Ishikawa (cell line): ENCODE measurements at regions not wholly inside any gene's neighbourhood (a gene's known extent, or its start where the extent isn't known, plus 50 kb on each side); places are given as distances from the start of the nearest gene placed in this dataset.

Source experiments
- CEBPB ChIP-seq: IDR thresholded peaks from 2 replicates; pipeline ENCODE4 v1.6.1; 2012
- CREB1 ChIP-seq: IDR thresholded peaks from 2 replicates; pipeline ENCODE4 v1.6.1; 2012; ENCODE audit warnings: low read depth
- EGR1 ChIP-seq: IDR thresholded peaks from 2 replicates; pipeline ENCODE4 v1.6.1; 2012
- EP300 ChIP-seq: IDR thresholded peaks from 2 replicates; pipeline ENCODE4 v1.6.1; 2012; ENCODE audit warnings: borderline replicate concordance
- FOXM1 ChIP-seq: IDR thresholded peaks from 2 replicates; pipeline ENCODE4 v1.6.1; 2012; ENCODE audit warnings: low read depth, borderline replicate concordance
- NFIC ChIP-seq: IDR thresholded peaks from 2 replicates; pipeline ENCODE4 v1.6.1; 2012
- RAD21 ChIP-seq: IDR thresholded peaks from 2 replicates; pipeline ENCODE4 v1.6.1; 2012; ENCODE audit warnings: low read depth
- TAF1 ChIP-seq: IDR thresholded peaks from 2 replicates; pipeline ENCODE4 v1.6.1; 2012; ENCODE audit warnings: low read depth, mild to moderate bottlenecking
- TCF12 ChIP-seq: IDR thresholded peaks from 2 replicates; pipeline ENCODE4 v1.6.1; 2012; ENCODE audit warnings: low read depth
- TEAD4 ChIP-seq: IDR thresholded peaks from 2 replicates; pipeline ENCODE4 v1.6.1; 2012
- YY1 ChIP-seq: IDR thresholded peaks from 2 replicates; pipeline ENCODE4 v1.6.1; 2012; ENCODE audit warnings: low read depth
- ZBTB7A ChIP-seq: IDR thresholded peaks from 2 replicates; pipeline ENCODE4 v1.6.1; 2012; ENCODE audit warnings: low read depth
- TF ChIP-seq, protein P1 (sequence below): IDR thresholded peaks from 2 replicates; pipeline ENCODE4 v1.6.1; 2012
- TF ChIP-seq, protein P2 (sequence below): IDR thresholded peaks from 2 replicates; pipeline ENCODE4 v1.6.1; 2012
- TF ChIP-seq, protein P3 (sequence below): IDR thresholded peaks from 2 replicates; pipeline ENCODE4 v1.6.1; 2012; ENCODE audit warnings: low read depth, mild to moderate bottlenecking

DNA sequence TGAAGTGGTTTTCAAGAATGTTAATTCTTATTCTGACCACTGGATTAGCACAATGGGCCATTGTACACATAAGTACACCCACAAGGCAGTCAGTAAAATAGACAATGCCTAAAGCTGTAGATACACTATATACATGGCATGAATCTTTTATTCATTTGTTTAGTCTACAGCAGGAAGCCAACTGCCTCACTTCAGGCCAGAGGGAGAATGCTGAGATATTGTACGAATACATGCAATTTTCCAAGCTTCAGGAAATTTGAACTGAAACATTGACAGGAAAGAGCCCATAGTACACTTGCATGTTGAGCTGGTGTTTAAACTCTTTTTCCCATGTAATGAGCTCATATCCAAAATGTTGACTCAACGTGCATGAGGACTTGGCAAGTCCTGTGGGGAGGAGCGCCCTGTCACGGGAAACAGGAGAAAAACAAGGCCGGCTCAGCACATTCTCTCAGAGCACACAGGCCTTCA is 111.6 kb upstream of the CYP1B1 start:
- TF ChIP-seq TAF1 (no peak), TCF12 (0 out of 2 replicates have a peak, but pooled peaks have one; percentile 36)

DNA sequence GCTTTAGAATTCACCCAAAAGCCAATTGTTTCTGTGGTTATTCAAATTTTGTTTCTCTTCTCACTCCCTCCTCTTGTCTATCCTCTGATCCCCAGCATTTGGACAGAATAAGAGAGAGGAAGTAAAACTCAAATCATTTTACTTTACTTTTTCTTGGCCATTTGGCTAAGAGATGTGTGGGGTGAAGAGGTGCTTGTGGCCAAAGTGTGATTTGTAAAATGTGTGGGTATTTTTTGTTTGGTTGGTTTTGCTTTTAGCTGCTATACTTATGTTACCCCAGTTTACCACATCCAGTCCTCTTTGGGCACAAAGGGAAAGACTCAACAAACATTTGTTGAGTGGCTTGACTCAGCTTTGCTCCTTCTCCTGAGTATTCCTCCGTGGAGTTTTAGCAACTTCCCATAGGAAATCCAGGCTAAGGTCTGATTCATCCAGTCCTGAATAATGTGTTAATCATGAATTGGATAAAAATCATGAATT is 109.1 kb upstream of the CYP1B1 start:
- no peak for TF ChIP-seq FOXM1
- TF ChIP-seq, protein P1, sequence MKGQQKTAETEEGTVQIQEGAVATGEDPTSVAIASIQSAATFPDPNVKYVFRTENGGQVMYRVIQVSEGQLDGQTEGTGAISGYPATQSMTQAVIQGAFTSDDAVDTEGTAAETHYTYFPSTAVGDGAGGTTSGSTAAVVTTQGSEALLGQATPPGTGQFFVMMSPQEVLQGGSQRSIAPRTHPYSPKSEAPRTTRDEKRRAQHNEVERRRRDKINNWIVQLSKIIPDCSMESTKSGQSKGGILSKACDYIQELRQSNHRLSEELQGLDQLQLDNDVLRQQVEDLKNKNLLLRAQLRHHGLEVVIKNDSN = no peak
- TF ChIP-seq, protein P2, sequence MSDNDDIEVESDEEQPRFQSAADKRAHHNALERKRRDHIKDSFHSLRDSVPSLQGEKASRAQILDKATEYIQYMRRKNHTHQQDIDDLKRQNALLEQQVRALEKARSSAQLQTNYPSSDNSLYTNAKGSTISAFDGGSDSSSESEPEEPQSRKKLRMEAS = no peak
- no peak for TF ChIP-seq NFIC
- no peak for TF ChIP-seq CEBPB
- no peak for TF ChIP-seq TEAD4
- TF ChIP-seq EP300 = no peak
- no peak for TF ChIP-seq CREB1
- no peak for TF ChIP-seq RAD21
- TF ChIP-seq ZBTB7A = no peak
- TF ChIP-seq YY1 = no peak
- no peak for TF ChIP-seq TCF12
- TF ChIP-seq, protein P3, sequence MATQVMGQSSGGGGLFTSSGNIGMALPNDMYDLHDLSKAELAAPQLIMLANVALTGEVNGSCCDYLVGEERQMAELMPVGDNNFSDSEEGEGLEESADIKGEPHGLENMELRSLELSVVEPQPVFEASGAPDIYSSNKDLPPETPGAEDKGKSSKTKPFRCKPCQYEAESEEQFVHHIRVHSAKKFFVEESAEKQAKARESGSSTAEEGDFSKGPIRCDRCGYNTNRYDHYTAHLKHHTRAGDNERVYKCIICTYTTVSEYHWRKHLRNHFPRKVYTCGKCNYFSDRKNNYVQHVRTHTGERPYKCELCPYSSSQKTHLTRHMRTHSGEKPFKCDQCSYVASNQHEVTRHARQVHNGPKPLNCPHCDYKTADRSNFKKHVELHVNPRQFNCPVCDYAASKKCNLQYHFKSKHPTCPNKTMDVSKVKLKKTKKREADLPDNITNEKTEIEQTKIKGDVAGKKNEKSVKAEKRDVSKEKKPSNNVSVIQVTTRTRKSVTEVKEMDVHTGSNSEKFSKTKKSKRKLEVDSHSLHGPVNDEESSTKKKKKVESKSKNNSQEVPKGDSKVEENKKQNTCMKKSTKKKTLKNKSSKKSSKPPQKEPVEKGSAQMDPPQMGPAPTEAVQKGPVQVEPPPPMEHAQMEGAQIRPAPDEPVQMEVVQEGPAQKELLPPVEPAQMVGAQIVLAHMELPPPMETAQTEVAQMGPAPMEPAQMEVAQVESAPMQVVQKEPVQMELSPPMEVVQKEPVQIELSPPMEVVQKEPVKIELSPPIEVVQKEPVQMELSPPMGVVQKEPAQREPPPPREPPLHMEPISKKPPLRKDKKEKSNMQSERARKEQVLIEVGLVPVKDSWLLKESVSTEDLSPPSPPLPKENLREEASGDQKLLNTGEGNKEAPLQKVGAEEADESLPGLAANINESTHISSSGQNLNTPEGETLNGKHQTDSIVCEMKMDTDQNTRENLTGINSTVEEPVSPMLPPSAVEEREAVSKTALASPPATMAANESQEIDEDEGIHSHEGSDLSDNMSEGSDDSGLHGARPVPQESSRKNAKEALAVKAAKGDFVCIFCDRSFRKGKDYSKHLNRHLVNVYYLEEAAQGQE = no peak
- TF ChIP-seq EGR1 = no peak
- TF ChIP-seq TAF1 = no peak

DNA sequence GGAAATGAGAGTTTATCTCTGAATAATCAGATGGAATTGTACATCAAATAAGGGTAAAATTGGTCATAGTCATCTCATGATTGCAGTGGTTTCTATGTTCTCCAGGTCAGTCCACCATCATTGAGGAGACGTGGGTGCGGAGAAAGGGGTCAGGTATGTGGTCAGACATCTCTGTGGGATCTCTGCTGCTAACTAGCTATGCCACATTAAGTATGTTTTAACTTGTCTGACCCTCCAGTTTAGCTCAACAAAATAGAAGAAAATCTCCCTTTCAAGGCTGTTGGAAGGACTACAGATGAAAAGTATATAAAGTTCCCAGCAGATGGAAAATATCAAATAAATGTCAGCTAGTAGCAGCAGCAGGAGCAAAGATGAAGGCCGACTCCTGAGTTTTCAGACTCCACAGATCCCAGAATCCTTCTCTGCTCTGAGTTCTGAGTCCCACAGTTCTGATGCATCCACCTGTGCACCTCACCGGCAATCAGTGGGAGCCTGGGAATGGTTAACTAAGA is 106.6 kb upstream of the CYP1B1 start:
- TF ChIP-seq TAF1 (no peak), EGR1 (no peak), ZBTB7A (no peak), NFIC (no peak), TEAD4 (no peak), EP300 (no peak), RAD21 (no peak), CREB1 (no peak), CEBPB (no peak), TCF12 (no peak), FOXM1 (no peak), YY1 (no peak)
- TF ChIP-seq, protein P2 = no peak
- TF ChIP-seq, protein P1 = no peak
- TF ChIP-seq, protein P3 = no peak

DNA sequence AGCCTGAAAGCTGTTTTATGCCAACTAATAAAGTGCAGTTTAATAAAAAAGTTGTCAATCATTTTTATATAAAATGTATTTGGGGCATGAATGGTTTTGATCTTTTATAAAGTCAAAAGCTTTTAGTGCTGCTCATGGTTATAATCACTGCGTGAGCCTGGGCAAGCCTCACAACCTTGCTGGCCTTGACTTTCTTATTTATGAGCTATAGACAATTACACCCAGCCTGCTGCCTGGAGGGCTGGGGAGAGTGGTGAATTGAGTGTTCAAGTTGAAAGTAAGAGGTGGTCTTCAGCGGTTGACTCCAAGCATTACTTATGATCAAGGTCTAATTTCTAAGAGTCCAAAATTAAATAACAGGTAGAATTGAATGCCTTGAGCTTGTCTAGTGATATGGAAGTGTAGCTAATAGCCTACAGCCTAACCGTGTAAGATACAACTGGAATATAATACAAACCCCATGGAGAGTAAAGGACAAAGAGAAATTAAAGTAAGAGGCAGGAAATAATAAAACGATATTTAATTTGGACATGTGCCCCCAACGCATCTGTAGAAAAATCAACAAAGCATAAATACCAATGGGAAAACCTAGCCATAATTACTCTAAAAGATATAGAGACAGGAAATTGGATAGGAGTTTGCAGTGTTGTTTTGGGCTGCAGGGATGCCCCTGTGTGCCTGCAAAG is 106.0 kb upstream of the CYP1B1 start:
- TF ChIP-seq TCF12 (no peak), TEAD4 (no peak), NFIC (no peak), ZBTB7A (no peak), FOXM1 (no peak), TAF1 (no peak), EP300 (no peak), EGR1 (no peak)
- TF ChIP-seq, protein P2 = no peak
- TF ChIP-seq, protein P3 = no peak
